Glutamatergic neuron (in vitro differentiated cells): ENCODE measurements at regions not wholly inside any gene's neighbourhood (a gene's known extent, or its start where the extent isn't known, plus 50 kb on each side); places are given as distances from the start of the nearest gene placed in this dataset.
"Not testable (repeated sequence)": the region's sequence is repeated elsewhere in the genome, so short reads cannot be mapped to it uniquely, and the experiment has no call there.

Source experiments
- DNase-seq: peaks from one replicate; pipeline ENCODE4 v3.0.0; 2022
- H3K27ac Mint-ChIP-seq: one replicate; pipeline ENCODE4 v1.8.0; 2020; ENCODE audit warnings: mild to moderate bottlenecking, mixed read lengths, inconsistent platforms; ENCODE audit not compliant: unreplicated experiment
- H3K27me3 Mint-ChIP-seq: one replicate; pipeline ENCODE4 v1.8.0; 2020; ENCODE audit warnings: mild to moderate bottlenecking, moderate library complexity, mixed read lengths, inconsistent platforms; ENCODE audit not compliant: unreplicated experiment
- H3K36me3 Mint-ChIP-seq: one replicate; pipeline ENCODE4 v1.8.0; 2020; ENCODE audit warnings: mild to moderate bottlenecking, mixed read lengths, inconsistent platforms; ENCODE audit not compliant: unreplicated experiment
- H3K4me1 Mint-ChIP-seq: one replicate; pipeline ENCODE4 v1.8.0; 2020; ENCODE audit warnings: mild to moderate bottlenecking, low read depth, mixed read lengths, inconsistent platforms; ENCODE audit not compliant: unreplicated experiment
- H3K4me3 Mint-ChIP-seq: one replicate; pipeline ENCODE4 v1.8.0; 2020; ENCODE audit warnings: mild to moderate bottlenecking, mixed read lengths, inconsistent platforms; ENCODE audit not compliant: unreplicated experiment
- H3K9me3 Mint-ChIP-seq: one replicate; pipeline ENCODE4 v1.8.0; 2020; ENCODE audit warnings: mild to moderate bottlenecking, moderate library complexity, mixed read lengths, inconsistent platforms; ENCODE audit not compliant: unreplicated experiment
- CTCF ChIP-seq: fragments of 200-600 bp; sonication (generic); IDR thresholded peaks from one replicate; pipeline ENCODE4 v1.5.0; 2021; ENCODE audit not compliant: partially characterized antibody, unreplicated experiment

DNA sequence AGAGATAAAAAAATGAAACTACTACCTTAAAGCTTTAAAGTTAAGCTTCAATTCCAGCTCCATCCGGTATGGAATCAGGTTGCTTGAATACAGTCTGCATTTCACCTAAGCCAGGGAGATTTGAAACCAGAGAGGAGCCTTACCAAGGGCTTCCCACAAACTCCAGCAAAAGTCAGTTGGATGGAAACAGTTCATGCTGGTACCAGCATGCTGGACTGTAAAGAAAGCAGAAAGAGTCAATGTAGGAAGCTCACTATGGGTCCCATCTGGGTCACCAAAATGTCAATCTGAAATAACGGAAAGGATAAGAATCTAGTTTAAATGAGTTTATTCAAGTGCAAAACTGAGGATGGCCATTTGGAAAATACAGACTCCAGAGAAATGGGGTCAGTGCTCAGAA lies 65.3 kb downstream of the CDO1 start:
- peaks cover 4% of the 10 kb centered on the region for H3K9me3 Mint-ChIP-seq
- TF ChIP-seq CTCF, result no peak
- H3K4me3 Mint-ChIP-seq, result no peak overlapping the region
- H3K27me3 Mint-ChIP-seq, result no peaks in the 10 kb centered on the region
- peaks cover 2% of the 10 kb centered on the region for H3K4me1 Mint-ChIP-seq
- no peak for DNase-seq
- no peak overlapping the region for H3K27ac Mint-ChIP-seq
- peaks cover 11% of the 10 kb centered on the region for H3K36me3 Mint-ChIP-seq

DNA sequence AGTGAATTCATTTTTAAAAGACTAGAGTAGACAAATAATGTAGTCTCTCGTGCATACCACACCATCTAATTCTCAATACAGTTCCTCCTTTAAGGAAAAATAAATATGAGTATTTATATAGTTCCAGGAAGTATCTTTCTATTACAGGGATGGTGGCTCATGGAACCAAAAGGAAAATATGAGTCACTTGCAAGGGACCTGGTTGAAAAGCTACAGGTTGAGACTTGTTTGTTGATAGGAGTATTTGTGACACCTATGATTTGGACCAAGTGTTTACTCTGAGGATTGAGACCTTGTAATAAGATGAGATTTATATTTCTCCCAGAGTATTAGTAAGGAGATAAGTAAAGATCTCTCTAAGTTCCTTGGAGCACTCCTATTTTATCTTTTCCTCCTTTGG lies 67.4 kb downstream of the CDO1 start:
- no peak overlapping the region for H3K27ac Mint-ChIP-seq
- H3K4me3 Mint-ChIP-seq, result no peak overlapping the region
- no peaks in the 10 kb centered on the region for H3K4me1 Mint-ChIP-seq
- H3K9me3 Mint-ChIP-seq, result peaks cover 4% of the 10 kb centered on the region
- no peaks in the 10 kb centered on the region for H3K27me3 Mint-ChIP-seq
- DNase-seq, result no peak
- H3K36me3 Mint-ChIP-seq, result peaks cover 24% of the 10 kb centered on the region
- TF ChIP-seq CTCF, result no peak

DNA sequence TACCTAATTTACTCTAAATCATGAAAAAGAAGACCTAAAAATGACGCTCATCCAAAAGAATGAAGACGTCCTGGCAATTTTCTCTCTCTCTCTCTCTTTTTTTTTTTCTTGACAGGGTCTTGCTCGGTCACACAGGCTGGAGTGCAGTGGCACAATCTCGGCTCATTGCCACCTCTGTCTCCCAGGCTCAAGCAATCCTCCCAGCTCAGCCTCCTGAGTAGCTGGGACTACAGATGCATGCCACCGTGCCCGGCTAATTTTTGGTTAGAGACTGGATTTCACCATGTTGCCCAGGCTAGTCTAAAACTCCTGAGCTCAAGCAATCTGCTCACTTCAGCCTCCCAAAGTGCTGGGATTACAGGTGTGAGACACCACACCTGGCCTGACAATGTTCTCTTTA lies 77.2 kb downstream of the CDO1 start:
- peaks cover 10% of the 10 kb centered on the region for H3K4me1 Mint-ChIP-seq
- not testable (repeated sequence) for DNase-seq, H3K27ac Mint-ChIP-seq, H3K9me3 Mint-ChIP-seq, H3K4me3 Mint-ChIP-seq, H3K27me3 Mint-ChIP-seq
- H3K36me3 Mint-ChIP-seq, result peaks cover 19% of the 10 kb centered on the region

DNA sequence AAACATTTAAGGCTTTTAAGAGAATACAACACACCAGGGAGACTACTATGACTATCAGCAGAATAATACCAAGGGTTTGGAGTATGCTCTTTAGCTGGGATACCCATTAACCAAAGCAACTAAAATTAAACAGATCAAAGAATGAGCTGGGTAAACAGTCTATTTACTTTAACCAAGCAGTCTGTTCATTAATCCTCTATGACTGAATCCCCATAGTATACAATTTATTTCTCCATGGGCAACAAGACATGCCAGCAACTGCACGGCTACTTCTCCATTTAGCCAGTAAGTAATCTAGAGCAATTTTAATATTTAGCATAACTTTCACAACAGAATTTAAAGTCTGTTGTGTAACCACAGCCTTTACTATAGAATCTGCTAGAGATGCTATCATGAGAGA lies 77.6 kb downstream of the CDO1 start:
- H3K36me3 Mint-ChIP-seq, result peaks cover 14% of the 10 kb centered on the region
- no peak overlapping the region for H3K4me3 Mint-ChIP-seq
- H3K4me1 Mint-ChIP-seq, result peaks cover 10% of the 10 kb centered on the region
- no peaks in the 10 kb centered on the region for H3K27me3 Mint-ChIP-seq
- no peak for DNase-seq
- H3K9me3 Mint-ChIP-seq, result peaks cover 8% of the 10 kb centered on the region
- no peak for TF ChIP-seq CTCF
- H3K27ac Mint-ChIP-seq, result no peak overlapping the region

- Mint-ChIP-seq H3K27ac (no peak overlapping the region), H3K9me3 (peaks cover 3% of the 10 kb centered on the region), H3K36me3 (peaks cover 11% of the 10 kb centered on the region), H3K27me3 (peaks cover 2% of the 10 kb centered on the region), H3K4me1 (peaks cover 17% of the 10 kb centered on the region), H3K4me3 (no peak overlapping the region)
- no peak for DNase-seq
- no peak for TF ChIP-seq CTCF
Observed at GRCh38 chr5:115737452-115737851, 79.0 kb downstream of the CDO1 start.

DNA sequence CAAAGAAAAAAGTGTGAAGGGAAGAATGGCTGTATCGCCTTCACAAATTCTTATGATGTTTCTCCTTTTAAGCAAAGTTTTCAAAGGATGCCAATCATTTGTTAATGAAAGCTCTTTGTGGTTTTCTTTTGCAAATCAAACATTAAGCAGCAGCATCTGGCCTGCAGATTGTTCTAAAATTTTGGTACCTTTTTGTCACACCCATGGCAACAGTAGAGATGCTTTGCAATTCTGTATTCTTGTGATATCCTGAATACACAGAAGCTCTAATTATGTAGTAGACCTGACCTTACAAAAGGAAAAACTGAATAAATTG lies 79.8 kb downstream of the CDO1 start:
- Mint-ChIP-seq H3K27me3 (peaks cover 2% of the 10 kb centered on the region), H3K27ac (no peak overlapping the region), H3K9me3 (peaks cover 2% of the 10 kb centered on the region), H3K36me3 (peaks cover 11% of the 10 kb centered on the region), H3K4me3 (no peak overlapping the region), H3K4me1 (peaks cover 17% of the 10 kb centered on the region)
- DNase-seq, result no peak
- TF ChIP-seq CTCF, result no peak
